ENCODE measurements at regions not wholly inside any gene's neighbourhood (a gene's known extent, or its start where the extent isn't known, plus 50 kb on each side); places are given as distances from the start of the nearest gene placed in this dataset.
"Not testable (repeated sequence)": the region's sequence is repeated elsewhere in the genome, so short reads cannot be mapped to it uniquely, and the experiment has no call there.

DNA sequence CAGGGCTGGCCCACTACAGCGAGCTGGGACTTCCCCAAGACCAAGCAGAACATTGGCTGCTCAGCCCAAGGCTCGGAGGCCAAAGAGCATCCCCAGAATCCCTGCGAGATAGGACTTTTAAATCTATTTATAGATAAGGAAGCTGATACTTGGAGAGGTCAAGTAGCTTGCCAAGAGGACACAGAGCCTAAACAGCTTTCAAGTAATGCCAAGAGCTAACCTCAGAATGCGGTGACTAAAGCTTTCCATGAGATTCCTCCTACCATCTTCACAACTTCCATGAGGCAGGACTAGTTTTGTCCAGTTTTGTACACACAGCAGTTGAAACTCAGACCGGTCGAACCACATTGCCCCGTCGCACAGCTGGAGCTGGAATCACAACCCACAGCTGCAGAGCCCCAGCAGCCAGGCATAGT lies 168.1 kb upstream of the TOP1 start:
- DNase-seq: no peak

DNA sequence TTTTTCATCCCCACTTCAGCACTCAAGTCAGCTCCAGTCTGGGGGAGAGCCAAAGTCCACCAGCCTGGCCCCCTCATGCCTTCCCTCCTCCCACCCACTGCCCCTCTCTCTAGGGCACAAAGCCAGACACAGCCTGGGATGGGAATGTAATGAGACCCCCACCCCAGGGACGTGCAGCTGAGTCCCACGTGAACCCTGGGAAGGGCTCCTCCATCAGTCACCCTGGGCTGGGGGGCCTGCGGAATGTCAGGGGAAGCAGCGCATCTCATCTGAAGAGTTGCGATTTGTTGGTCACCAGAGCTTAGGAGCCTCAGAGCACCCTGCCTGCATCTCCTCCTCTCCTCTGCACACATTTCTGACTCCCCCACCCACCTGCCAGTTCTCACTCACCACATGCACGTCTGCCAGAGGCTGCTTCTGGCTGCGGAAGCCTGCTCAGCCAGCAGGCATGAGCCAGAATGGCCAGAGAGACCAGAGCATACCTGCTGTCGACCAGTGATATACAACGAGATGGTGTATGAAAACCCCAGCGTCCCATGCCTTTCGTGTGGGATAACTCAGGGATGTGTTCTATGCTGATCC lies 167.1 kb upstream of the TOP1 start:
- DNase-seq: no peak

DNA sequence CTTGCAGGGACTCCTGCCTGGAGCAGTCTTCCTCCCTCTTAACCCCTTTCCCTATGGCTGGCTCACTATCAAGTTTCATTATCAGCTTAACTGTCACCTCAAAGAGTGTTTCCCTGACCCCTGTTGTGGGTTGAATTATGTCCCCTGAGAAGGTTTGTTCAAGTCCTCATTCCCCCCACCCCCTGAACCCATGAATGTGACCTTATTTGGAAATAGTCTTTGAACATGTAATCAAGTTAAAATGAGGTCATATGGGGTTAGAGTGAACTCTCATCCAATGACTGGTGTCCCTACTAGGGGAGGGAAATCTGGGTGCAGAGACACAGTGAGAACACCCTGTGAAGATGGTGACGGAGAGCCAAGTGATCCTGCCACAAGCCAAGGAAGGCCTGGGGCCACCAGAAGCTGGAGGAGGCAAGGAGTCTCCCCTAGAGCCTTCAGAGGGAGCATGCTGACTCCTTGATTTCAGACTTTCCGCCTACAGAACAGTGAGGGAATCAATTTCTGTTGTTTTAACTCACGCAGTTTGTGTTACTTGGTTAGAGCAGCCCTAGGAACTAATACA lies 165.2 kb upstream of the TOP1 start:
- no peak for DNase-seq

DNA sequence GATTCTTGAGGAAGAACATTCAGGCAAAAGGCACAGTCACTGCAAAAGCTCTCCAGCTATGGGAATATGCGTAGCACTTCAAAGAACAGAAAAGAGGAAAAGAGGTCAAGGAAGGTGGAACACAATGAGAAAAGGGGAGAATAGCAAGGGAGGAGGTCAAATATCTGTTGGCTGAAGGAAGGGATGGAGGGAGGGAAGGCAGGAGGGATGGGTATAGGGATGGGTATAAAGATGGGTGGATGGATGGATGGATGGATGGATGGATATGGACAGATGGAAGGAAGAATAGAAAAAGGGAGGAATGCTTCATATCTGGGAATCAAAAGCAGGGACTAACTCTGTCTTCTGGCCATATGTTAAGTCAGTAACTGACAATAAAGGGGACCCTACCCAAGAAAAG lies 164.2 kb upstream of the TOP1 start:
- no peak for DNase-seq

DNA sequence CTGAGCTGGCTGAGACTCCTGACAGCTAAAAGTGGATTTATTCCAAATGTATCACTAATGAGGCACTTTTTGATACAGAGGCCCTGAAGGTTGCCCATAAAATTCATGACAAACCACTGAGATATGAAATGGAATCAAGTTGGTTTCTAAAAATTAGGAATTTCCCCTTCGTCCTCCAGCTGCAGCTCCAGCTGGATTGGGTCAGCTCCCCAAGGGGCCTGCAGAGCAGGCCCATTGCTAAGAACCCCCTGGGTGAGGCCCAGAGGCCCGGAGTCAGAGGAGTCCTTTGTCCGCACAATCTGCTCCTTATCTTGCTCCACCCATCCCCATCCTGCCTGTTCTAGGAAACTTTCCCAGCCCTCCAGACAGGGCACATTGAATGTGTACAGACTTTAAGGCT lies 163.5 kb upstream of the TOP1 start:
- DNase-seq: no peak

DNA sequence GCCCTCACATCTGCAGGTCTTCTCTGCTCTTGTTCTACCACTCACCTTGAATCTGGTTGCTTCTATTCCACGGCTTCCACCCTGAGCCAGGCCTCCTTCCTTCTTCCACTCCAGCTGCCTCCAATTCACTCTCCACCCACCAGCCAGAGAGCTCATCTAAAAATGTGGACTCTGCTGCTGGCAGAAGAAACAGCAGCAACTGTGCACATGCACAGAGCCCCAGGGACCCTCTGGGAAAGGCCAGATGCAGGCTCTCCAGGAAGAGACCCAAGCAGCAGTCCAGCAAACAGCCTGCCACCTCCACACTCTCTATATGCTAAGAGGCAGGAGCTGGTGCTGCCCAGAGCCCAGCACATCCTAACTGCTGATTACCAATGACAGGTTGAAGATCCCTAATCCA lies 162.6 kb upstream of the TOP1 start:
- DNase-seq: no peak

DNA sequence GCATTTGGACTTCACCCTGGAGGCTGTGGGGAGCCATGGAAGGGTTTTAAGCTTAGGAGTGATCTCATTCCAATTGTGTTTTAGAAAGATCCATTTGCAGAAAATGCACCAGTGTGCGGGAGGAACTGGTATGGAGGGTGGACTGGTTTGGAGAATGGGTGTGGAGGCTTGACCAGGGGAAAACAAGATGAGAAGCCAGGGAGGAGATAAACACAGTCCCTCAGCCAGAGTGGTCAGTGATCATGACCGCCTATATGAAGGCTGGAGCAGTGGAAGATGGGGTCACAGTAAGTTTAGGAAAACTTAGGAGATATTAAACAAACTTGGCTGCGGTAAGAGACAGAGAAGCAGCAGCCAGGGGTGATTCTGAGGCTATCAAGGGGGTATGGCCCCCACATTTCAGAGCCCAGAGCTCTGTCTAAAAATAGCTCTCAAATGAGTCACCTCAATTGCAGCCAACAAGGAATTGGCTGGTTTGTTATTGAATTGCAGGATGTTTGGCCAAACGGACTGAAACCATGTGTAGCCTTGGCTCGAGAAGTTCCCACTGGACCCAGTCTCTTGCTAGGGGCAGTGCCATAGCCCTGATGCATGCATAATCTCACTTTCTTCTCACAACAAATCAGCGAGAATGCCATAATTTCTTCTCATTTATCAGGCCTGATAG lies 159.9 kb upstream of the TOP1 start:
- DNase-seq: no peak

DNA sequence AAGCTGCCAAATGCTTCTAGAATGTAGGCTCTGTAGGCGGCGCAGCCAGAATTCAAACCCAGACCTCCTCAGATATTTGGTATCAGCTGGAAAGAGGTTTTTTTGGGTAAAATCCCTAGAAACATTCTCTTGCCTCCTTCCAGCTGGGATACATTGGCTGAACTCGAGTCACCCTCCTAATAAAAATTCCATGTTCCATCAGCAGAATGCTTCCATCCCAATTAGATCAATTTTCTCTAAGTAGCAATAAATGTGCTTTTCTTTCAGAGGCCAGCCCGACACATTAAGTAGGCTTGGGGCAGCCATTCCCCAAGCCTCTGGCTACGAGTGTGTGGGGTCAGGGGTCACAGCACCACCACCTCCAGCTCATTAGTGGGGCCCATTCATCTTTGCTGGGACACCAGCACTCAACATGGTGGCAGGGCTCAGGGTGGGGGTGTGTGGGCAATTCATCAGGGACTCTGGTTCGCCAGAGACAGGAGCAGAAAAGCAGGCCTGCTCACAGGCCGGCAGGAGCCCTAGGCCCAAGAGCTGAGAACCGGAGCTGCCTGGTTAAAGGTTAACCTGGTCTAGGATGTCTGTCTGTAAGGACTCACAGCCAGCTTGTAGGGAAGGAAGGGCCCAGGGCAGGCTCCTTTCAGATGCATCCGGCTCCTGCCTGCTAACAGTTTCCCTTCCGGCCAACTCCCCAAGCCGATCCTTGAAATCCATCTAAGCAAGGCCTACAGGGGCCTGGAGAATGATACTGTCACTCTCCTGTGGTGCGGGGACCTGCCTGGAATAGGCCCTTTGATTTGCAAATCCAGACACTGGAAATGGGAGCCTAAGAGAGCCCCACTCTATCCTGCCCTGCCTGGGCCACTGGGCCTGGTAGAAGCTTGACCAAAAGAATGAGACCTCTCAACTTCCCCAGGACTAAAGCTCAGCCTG lies 159.1 kb upstream of the TOP1 start:
- no peak for DNase-seq

DNA sequence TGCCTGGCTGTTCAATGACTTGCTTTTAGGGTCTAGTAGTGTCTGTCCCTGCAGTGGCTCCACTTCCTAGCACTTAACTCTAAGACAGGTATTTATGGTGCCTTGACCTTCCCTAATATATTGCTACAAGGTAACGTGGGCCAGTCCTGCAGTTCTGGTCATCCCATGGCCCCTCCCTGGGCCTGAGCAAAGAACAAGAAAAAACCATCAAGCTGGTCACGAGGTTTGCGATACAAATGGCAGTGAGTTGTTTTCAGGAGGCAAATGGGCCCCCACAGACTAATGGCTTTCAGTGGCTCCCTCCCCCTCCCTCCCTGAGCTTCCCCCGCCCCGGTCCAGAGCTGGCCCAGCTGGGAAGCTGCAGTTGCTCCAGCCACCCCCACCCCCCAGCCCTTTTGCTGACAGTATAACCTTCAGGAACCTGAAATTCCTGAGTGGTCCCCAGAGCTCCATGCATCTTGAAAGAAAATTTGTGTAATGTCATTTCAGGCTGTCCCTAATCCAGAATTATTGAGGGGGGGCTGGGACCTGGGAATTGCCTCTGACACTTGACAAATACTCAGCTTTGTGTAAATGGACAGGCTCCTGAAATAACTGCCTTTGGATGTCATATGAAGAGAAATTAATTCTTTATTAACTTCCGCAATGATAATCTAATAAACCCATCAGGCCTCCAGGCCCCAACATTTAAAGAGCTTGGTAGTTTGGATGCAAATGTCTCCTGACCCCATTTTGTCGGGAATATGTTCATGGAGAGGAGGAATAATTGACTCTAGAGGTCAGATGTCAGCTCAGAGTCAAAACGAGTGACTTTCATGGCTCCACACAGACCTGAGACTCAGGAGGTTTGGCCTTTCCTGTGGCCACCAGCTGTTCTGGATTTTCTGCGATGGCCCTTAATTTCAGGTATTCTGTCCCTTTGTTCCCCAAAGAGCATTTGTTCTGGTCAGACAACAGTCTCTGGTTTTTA lies 153.2 kb upstream of the TOP1 start:
- no peak for DNase-seq

DNA sequence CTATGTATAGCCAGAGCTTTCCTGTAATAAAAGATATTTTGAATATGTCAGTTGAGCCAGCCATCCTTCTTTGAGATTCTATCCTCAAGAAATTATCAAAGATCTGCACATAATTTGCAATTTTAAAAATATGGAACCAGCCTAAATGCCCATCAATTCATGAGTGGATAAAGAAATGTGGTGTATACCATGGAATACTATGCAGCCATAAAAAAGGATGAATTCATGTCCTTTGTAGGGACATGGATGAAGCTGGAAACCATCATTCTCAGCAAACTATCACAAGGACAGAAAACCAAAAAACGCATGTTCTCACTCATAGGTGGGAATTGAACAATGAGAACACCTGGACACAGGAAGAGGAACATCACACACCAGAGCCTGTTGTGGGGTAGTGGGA lies 150.5 kb upstream of the TOP1 start:
- DNase-seq: not testable (repeated sequence)

DNA sequence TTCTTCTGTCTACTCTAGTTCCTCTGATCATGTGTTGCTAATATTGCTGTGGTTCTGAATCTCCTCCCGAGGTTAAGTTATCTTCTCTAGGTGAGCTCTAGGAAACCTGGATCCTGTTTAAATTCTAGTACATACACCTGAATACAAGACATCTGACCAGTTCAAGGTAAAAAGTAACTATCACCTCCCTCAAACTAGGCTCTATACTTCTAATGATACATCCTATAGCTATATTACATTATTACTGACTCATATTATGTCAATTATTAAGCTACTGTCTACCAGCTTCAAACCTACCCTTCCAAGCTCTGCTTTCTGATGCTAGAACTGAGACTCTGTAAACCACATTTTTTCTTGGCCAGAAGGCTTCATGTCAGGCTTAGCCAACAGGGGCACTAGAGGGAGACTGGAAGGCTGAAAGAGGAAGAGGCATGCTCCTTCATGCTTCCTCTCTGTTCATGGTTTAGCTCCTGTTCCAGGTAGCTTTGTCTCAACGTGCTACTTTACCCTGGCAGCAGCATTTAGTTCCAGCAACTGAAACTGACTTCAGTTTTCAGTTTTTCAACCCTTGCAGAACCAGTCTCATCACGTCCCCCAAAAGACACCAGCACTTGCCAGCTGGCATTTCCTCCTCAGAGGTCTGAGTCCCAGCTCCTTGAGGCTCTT lies 148.4 kb upstream of the TOP1 start:
- no peak for DNase-seq

DNA sequence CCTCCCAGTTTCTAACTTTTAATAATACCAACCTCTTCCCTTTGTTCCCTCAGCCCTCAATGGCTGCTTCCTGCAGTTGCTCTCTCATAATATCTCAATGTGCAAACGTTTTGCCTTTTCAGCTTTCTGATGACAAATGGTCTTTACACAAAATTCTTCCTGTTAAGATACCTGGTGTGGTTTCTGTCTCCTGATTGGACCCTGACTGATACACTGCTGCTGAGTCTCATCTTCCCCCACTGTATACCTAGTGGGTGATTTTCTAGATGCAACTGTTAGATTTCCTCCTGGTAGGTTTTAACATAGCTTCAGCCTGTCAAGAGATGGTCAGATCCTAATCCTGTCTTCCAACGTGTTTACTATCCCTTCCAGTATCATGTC lies 147.9 kb upstream of the TOP1 start:
- no peak for DNase-seq

DNA sequence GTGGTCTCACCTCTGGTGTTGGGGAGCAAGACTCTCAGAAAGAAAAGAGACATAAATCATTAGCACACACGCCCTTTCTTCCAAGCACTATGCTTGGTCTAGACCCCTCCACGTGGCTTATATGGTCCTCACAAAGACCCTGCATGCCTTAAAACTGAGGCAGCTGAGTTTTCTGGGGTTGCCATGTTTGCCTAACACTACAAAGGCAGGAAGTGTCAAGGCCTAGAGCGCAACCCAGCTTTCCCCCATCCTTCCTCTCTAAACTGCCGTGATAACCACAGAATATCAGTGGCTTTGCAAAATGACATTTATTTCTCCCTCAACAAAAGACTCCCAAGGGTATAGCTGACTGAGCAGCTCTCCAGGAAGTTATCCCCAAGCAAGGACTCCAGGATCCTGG lies 146.5 kb upstream of the TOP1 start:
- no peak for DNase-seq

DNA sequence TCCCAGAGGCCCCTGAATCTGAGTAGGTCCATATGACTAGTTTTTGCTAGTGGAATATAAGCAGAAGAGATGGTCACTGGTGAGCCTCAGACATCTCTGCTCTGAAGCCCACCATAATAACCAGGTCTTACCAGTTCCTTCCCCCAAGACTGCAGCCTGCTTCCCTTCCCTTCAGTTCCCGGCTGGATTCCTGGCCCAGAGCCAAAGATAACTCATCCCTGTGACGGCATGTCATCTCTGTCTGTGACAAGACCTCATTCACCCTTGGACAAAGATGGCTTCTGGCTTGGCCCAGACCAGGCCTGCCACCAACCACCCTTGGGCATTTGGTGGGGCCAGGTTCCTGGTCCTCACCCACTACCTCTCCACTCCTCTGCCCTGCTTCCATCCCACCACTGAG lies 145.5 kb upstream of the TOP1 start:
- DNase-seq: no peak

DNA sequence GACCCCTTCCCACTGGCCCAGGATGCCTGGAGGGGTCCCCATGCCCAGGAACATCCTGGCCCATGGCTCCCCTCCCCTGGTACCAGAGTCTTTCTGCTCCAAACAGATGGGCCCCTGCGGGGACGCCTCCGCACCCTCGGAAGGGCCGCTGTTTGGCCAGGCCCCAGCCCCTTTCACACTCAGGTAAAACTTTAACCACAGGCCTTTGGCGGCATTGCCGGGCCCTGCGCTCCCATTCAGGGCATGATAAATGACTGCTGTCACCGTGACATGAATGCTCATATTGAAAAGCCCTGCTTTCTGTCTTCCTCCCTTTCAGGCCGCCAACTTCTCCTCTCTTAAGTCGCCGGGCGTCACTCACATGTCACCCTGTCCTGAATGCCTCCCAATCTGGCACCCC lies 141.5 kb upstream of the TOP1 start:
- DNase-seq: no peak

DNA sequence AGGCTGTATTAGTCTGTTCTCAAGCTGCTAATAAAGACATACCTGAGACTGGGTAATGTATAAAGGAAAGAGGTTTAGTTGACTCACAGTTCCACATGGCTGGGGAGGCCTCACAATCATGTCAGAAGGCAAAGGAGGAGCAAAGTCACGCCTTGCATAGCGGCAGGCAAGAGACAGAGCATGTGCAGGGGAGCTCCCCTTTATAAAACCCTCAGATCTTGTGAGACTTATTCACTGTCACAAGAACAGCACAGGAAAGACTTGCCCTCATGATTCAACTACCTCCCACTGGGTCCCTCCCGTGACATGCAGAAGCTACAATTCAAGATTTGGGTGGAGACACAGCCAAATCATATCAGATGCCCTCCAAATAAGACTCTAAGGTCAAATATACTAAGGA lies 139.4 kb upstream of the TOP1 start:
- not testable (repeated sequence) for DNase-seq

DNA sequence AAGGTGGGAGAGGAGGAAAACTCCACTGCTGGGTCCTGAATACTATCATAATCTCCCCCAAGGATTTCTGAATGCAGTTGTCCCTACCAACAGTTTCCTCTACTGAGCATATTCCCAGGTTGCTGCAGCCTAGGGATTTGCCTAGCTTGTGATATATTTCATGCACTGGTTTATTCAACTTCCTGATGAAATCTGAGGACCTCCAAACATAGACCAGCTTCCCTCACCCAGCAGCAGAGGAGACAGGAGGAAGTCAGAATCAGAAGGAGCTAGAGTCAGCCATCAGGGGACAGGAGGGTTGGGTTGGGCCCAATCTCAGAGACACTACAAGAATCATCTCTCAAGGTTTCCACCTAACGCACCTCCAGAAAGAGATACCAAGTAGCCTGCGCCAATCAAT lies 138.4 kb upstream of the TOP1 start:
- no peak for DNase-seq

DNA sequence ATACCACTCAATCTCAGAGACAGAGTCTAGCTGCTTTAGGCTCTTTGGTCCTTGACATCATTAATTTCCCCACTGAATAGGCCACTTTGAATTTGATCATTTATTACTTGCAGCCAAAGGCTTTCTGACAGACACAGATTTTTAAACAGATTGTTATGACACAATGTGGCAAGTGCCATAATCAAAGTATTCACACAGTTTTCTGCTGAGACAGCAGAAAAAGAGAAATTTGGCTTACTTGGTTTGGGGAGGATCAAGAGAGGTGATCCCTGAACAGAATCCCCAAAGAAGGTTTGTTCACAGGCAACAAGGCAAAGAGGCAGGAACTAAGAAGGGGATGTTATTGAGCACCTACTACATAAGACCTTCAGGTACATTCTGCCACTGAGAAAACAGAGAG lies 138.0 kb upstream of the TOP1 start:
- DNase-seq: no peak

DNA sequence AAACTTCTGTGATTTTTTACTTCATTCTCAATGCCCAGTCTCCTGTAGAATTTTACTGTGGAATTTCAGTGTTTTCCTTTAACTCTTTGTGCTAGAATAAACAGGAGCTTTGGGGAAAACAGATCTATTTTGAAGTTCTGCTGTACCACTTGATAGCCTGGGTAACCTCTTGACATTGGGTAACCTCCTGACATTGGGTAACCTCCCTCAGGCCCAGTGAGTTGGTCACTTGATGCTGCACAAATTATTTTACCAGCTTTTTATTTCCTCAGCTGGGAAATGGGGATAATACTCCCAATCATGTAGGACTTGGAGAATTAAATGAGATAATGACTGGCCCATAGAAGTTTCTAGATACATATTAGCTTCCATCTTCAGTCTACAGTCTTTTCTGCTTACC lies 137.3 kb upstream of the TOP1 start:
- no peak for DNase-seq

DNA sequence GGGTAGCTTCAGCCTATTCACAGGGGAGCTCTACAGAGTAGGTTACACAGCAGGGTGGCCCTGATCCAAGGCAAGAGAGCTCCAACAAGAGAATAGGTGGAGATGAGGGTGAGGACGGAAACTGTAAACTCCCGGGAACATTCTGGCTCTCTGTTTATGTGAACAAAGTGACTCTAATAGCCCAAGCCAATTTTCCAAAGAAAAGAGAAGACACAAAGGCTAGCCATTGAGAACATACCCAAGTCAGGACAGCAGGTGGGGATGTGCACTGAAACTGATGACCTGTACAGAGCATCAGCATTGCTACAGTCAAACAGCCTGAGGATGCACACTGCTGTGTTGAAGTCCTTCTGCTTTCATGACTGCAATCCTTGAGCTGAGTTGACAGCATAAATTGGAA lies 136.0 kb upstream of the TOP1 start:
- DNase-seq: no peak

DNA sequence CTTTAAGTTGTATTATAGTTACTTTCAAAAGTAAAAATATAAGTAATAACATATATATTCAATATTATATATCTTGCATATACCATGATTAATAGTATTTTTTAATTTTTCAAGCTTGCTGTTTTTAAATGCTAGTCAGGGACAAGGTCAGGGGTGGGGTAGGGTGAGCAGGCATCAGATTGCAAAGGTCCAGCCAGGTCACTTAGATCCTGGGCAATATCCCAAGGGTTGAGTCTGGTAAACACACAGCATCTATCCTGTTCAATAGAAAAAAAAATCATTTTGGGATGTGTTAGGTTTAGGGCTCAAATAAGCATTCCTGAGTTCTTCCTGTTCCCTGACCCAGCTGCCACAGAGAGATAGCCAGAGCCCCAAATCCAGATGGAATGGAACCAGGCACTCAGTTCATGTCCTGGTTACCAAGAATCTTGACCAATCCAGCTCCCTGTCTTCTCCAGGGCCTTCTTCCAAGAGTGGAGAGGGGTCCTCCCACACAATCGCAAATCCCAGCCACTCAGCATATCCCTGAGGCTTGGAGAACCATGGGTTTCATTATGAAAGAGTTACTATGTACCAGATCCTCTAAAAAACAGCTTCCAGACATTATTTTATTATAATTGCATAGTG lies 134.9 kb upstream of the TOP1 start:
- no peak for DNase-seq

DNA sequence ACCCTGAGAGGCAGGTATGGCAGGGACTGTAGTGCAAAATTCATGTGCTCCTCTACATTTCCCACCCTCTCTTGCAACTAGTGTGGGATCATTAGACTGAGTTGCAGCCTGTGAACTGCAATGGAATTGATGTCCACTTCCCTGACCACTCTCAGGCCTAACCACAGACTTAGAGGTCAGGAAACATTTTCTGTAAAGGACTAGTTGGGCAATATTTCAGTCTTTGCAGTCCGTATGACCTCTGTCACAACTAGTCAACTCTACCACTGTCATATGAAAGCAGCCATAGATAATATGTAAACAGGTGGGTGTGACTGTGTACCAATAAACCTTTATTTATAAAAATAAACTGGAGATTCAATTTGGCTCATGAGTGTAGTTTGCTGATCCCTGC lies 134.4 kb upstream of the TOP1 start:
- no peak for DNase-seq
